Suprapubic skin (tissue), 4 donors: ENCODE measurements at regions not wholly inside any gene's neighbourhood (a gene's known extent, or its start where the extent isn't known, plus 50 kb on each side); places are given as distances from the start of the nearest gene placed in this dataset.

ENCODE experiments used
- EP300 ChIP-seq: sonication (generic); formaldehyde crosslinking; IDR thresholded peaks from one replicate; pipeline ENCODE4 v1.6.1; 2017; ENCODE audit warnings: antibody characterized with exemption
- POLR2A ChIP-seq, 2 donors: fragments of 450-650 bp; IDR thresholded peaks; one replicate each; pipeline ENCODE4 v1.6.1; 2017; ENCODE audit warnings: antibody characterized with exemption in 2 of 2, mild to moderate bottlenecking in 2 of 2, moderate library complexity in 2 of 2
- POLR2AphosphoS5 ChIP-seq, 3 donors: sonication (generic); formaldehyde crosslinking; IDR thresholded peaks; one replicate each; pipeline ENCODE4 v1.6.1; 2017; ENCODE audit warnings: antibody characterized with exemption in 3 of 3
- TF ChIP-seq, protein P1 (sequence below), 2 donors: fragments of 200-600 bp in 1 of 2; fragments of 450-650 bp in 1 of 2; sonication (generic) in 1 of 2; IDR thresholded peaks; one replicate each; pipeline ENCODE4 v1.5.1; 2016 to 2019; ENCODE audit warnings: antibody characterized with exemption in 2 of 2, mild to moderate bottlenecking in 1 of 2, moderate library complexity in 1 of 2

DNA sequence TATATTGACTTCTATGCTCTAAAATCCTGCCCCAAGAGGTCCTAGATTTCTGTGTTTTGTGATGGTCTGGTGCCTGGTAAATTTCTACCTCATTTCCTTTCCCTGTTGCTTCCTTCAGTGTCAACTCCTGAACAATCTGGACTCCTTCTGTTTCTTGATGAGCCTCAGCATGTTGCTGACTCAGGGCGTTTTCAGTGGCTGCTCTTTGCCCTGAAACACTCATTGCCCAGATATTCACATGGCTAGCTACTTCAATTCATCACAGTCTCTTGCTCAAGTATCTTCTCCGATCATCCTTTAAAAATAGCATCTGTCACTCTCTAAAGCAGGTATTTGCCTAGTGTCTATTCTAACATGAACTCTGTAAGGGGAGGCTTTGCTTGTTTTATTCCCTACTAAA is 526.3 kb upstream of the RAG2 start:
- TF ChIP-seq, protein P1, sequence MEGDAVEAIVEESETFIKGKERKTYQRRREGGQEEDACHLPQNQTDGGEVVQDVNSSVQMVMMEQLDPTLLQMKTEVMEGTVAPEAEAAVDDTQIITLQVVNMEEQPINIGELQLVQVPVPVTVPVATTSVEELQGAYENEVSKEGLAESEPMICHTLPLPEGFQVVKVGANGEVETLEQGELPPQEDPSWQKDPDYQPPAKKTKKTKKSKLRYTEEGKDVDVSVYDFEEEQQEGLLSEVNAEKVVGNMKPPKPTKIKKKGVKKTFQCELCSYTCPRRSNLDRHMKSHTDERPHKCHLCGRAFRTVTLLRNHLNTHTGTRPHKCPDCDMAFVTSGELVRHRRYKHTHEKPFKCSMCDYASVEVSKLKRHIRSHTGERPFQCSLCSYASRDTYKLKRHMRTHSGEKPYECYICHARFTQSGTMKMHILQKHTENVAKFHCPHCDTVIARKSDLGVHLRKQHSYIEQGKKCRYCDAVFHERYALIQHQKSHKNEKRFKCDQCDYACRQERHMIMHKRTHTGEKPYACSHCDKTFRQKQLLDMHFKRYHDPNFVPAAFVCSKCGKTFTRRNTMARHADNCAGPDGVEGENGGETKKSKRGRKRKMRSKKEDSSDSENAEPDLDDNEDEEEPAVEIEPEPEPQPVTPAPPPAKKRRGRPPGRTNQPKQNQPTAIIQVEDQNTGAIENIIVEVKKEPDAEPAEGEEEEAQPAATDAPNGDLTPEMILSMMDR (IDR thresholded peaks at IDR 0.05): no peak
- TF ChIP-seq POLR2AphosphoS5 (IDR thresholded peaks at IDR 0.05) (no peak), EP300 (no peak), POLR2A (IDR thresholded peaks at IDR 0.05) (no peak)
